ENCODE measurements at regions not wholly inside any gene's neighbourhood (a gene's known extent, or its start where the extent isn't known, plus 50 kb on each side); places are given as distances from the start of the nearest gene placed in this dataset.

GRCh38 chr12:126879842-126880241 is 1387.1 kb upstream of the TMEM132C start:
- TF ChIP-seq CTCF (IDR thresholded peaks at IDR 0.05) (no peak), POLR2A (IDR thresholded peaks at IDR 0.05) (no peak)

All from adrenal gland (tissue), 5 donors.